Hepatocyte (in vitro differentiated cells): ENCODE measurements at regions not wholly inside any gene's neighbourhood (a gene's known extent, or its start where the extent isn't known, plus 50 kb on each side); places are given as distances from the start of the nearest gene placed in this dataset.

Experiments
- DNase-seq: peaks from one replicate; pipeline ENCODE4 v3.0.0-alpha.2; 2016; ENCODE audit warnings: low spot score
- H2AFZ ChIP-seq: fragments of 200-600 bp; sonication (generic); 2 replicates; pipeline ENCODE4 v1.6.0; 2016; ENCODE audit warnings: antibody characterized with exemption, mild to moderate bottlenecking
- H3K27ac ChIP-seq: fragments of 200-600 bp; sonication (generic); 2 replicates; pipeline ENCODE4 v1.5.1; 2016; ENCODE audit warnings: mild to moderate bottlenecking
- H3K27me3 ChIP-seq: fragments of 200-600 bp; sonication (generic); 2 replicates; pipeline ENCODE4 v1.6.1; 2016
- H3K36me3 ChIP-seq: fragments of 200-600 bp; sonication (generic); replicated peaks from 2 replicates; pipeline ENCODE4 v1.5.1; 2016; ENCODE audit warnings: low read depth; ENCODE audit not compliant: insufficient read depth
- H3K4me1 ChIP-seq: fragments of 200-600 bp; sonication (generic); 2 replicates; pipeline ENCODE4 v1.5.1; 2016; ENCODE audit warnings: mild to moderate bottlenecking, moderate library complexity; ENCODE audit not compliant: insufficient read depth
- H3K4me2 ChIP-seq: fragments of 200-600 bp; sonication (generic); 2 replicates; pipeline ENCODE4 v1.6.0; 2016
- H3K4me3 ChIP-seq: fragments of 200-600 bp; sonication (generic); 2 replicates; pipeline ENCODE4 v1.5.1; 2016; ENCODE audit warnings: mild to moderate bottlenecking
- H3K79me2 ChIP-seq: fragments of 200-600 bp; sonication (generic); 2 replicates; pipeline ENCODE4 v1.6.0; 2017; ENCODE audit warnings: mild to moderate bottlenecking
- H3K9me2 ChIP-seq: fragments of 200-600 bp; sonication (generic); replicated peaks from 2 replicates; pipeline ENCODE4 v1.6.0; 2017; ENCODE audit warnings: mild to moderate bottlenecking; ENCODE audit not compliant: insufficient read depth
- H3K9me3 ChIP-seq: fragments of 200-600 bp; sonication (generic); 2 replicates; pipeline ENCODE4 v1.5.1; 2016; ENCODE audit warnings: low read depth, mild to moderate bottlenecking
- H4K20me1 ChIP-seq: fragments of 200-600 bp; sonication (generic); 2 replicates; pipeline ENCODE4 v1.6.0; 2016; ENCODE audit warnings: mild to moderate bottlenecking; ENCODE audit not compliant: insufficient read depth, poor library complexity, severe bottlenecking
- CTCF ChIP-seq: fragments of 200-600 bp; sonication (generic); IDR thresholded peaks from 2 replicates; pipeline ENCODE4 v1.5.1; 2016; ENCODE audit warnings: antibody characterized with exemption, mild to moderate bottlenecking; ENCODE audit not compliant: poor library complexity
- EZH2 ChIP-seq: fragments of 200-600 bp; sonication (generic); IDR thresholded peaks from 2 replicates; pipeline ENCODE4 v1.6.1; 2016; ENCODE audit warnings: antibody characterized with exemption, mild to moderate bottlenecking, borderline replicate concordance
- EZH2phosphoT487 ChIP-seq: fragments of 200-600 bp; sonication (generic); IDR thresholded peaks from one replicate; pipeline ENCODE4 v1.6.1; 2018; ENCODE audit warnings: antibody characterized with exemption, mild to moderate bottlenecking, low read depth, moderate library complexity; ENCODE audit not compliant: unreplicated experiment, severe bottlenecking
- WGBS: methylation state at CpG from one replicate; pipeline ENCODE4 v1.1.6; 2016; ENCODE audit warnings: low lambda C conversion rate; ENCODE audit errors: missing lambda C conversion rate; 5-methylcytosine and 5-hydroxymethylcytosine counted together

- TF ChIP-seq CTCF = no peak
- no peak for TF ChIP-seq EZH2
- no peak for TF ChIP-seq EZH2phosphoT487
- Histone ChIP-seq H3K4me3 (no peak overlapping the region), H3K79me2 (no peaks in the 10 kb centered on the region), H4K20me1 (no peaks in the 10 kb centered on the region), H3K36me3 (no peaks in the 10 kb centered on the region), H3K9me3 (no peaks in the 10 kb centered on the region), H2AFZ (no peak overlapping the region), H3K9me2 (no peaks in the 10 kb centered on the region), H3K4me1 (no peaks in the 10 kb centered on the region), H3K27me3 (no peaks in the 10 kb centered on the region), H3K4me2 (no peak overlapping the region), H3K27ac (no peak overlapping the region)
- DNase-seq = no peak
- WGBS = 68% methylated on average over 5 of the region's 5 CpGs
Observed at GRCh38 chr12:125645724-125646123, 580.5 kb downstream of the AACS start.

- 95% methylated on average over 19 of the region's 19 CpGs for WGBS
- no peak overlapping the region for H2AFZ ChIP-seq
- TF ChIP-seq CTCF (no peak), EZH2phosphoT487 (no peak), EZH2 (no peak)
- no peaks in the 10 kb centered on the region for H3K9me3 ChIP-seq
- H3K27me3 ChIP-seq = no peaks in the 10 kb centered on the region
- no peaks in the 10 kb centered on the region for H3K4me1 ChIP-seq
- H3K36me3 ChIP-seq = no peaks in the 10 kb centered on the region
- H3K79me2 ChIP-seq = no peaks in the 10 kb centered on the region
- H3K9me2 ChIP-seq = no peaks in the 10 kb centered on the region
- no peaks in the 10 kb centered on the region for H4K20me1 ChIP-seq
- no peak overlapping the region for H3K4me2 ChIP-seq
- DNase-seq = no peak
- no peak overlapping the region for H3K4me3 ChIP-seq
- no peak overlapping the region for H3K27ac ChIP-seq
Observed at GRCh38 chr12:125650587-125650986, 585.4 kb downstream of the AACS start.

- Histone ChIP-seq H3K9me2 (no peaks in the 10 kb centered on the region), H3K4me1 (no peaks in the 10 kb centered on the region), H3K4me3 (no peak overlapping the region), H3K4me2 (no peak overlapping the region), H3K27me3 (no peaks in the 10 kb centered on the region), H2AFZ (no peak overlapping the region), H3K36me3 (no peaks in the 10 kb centered on the region), H3K9me3 (no peaks in the 10 kb centered on the region), H4K20me1 (no peaks in the 10 kb centered on the region), H3K79me2 (no peaks in the 10 kb centered on the region), H3K27ac (no peak overlapping the region)
- TF ChIP-seq EZH2 (no peak), EZH2phosphoT487 (no peak), CTCF (no peak)
- WGBS = 72% methylated on average over 4 of the region's 4 CpGs
- no peak for DNase-seq
Observed at GRCh38 chr12:125651625-125652024, 586.4 kb downstream of the AACS start.

GRCh38 chr12:125652681-125653080 is 587.4 kb downstream of the AACS start:
- Histone ChIP-seq H3K27ac (no peak overlapping the region), H3K27me3 (no peaks in the 10 kb centered on the region)
- WGBS = 87% methylated on average over 6 of the region's 6 CpGs

More at GRCh38 chr12:125652681-125653080, 587.4 kb downstream of the AACS start:
- Histone ChIP-seq H2AFZ (no peak overlapping the region), H3K9me3 (no peaks in the 10 kb centered on the region), H3K79me2 (no peaks in the 10 kb centered on the region), H3K4me1 (no peaks in the 10 kb centered on the region), H3K4me2 (no peak overlapping the region), H3K36me3 (no peaks in the 10 kb centered on the region), H3K9me2 (no peaks in the 10 kb centered on the region), H3K4me3 (no peak overlapping the region), H4K20me1 (no peaks in the 10 kb centered on the region)
- TF ChIP-seq EZH2 (no peak), EZH2phosphoT487 (no peak), CTCF (no peak)
- DNase-seq = no peak
